BJ (cell line): ENCODE measurements at regions not wholly inside any gene's neighbourhood (a gene's known extent, or its start where the extent isn't known, plus 50 kb on each side); places are given as distances from the start of the nearest gene placed in this dataset.

Experiments
- CTCF ChIA-PET: fragments of 350-600 bp; formaldehyde crosslinking; extraction: SDS; loops from one replicate; lab custom pipeline; 2021; ENCODE audit warnings: antibody characterized with exemption, inconsistent platforms; lab: Yijun Ruan, JAX
- POLR2A ChIA-PET: fragments of 300-600 bp; sonication (Branson Sonifier 250); formaldehyde crosslinking; extraction: SDS; loops from one replicate; lab custom pipeline; 2021; ENCODE audit warnings: antibody characterized with exemption; lab: Charles Lee
- DNase-seq: peaks from one replicate; pipeline ENCODE4 v3.0.0-alpha.2; 2011; ENCODE audit warnings: low read depth
- H3K27me3 ChIP-seq: 2 replicates; pipeline ENCODE4 v1.6.0; 2011; ENCODE audit warnings: low read length; ENCODE audit not compliant: control insufficient read depth, insufficient read depth
- H3K36me3 ChIP-seq: 2 replicates; pipeline ENCODE4 v1.5.1; 2011; ENCODE audit warnings: low read length; ENCODE audit not compliant: control insufficient read depth, insufficient read depth
- H3K4me3 ChIP-seq: 2 replicates; pipeline ENCODE4 v1.5.1; 2011; ENCODE audit warnings: low read depth, mild to moderate bottlenecking, control low read depth, low read length
- CTCF ChIP-seq: IDR thresholded peaks from 2 replicates; pipeline ENCODE4 v1.5.1; 2011; ENCODE audit warnings: low read depth, mild to moderate bottlenecking, control low read depth, inconsistent platforms, low read length, moderate library complexity; ENCODE audit not compliant: insufficient read depth

GRCh38 chr2:12819721-12820120, 103.0 kb downstream of the TRIB2 start:
- H3K4me3 ChIP-seq: no peak overlapping the region
- ChIA-PET CTCF (interaction anchor here (1.1 kb wide), 1 partner anchor 99 kb away, joined by 3 read pairs; no protein-coding TSS in a partner anchor), POLR2A (no interaction called here)
- TF ChIP-seq CTCF: no peak
- H3K36me3 ChIP-seq: no peaks in the 10 kb centered on the region
- no peaks in the 10 kb centered on the region for H3K27me3 ChIP-seq
- DNase-seq: no peak

- ChIA-PET POLR2A (no interaction called here), CTCF (no interaction called here)
- H3K36me3 ChIP-seq: no peaks in the 10 kb centered on the region
- no peaks in the 10 kb centered on the region for H3K27me3 ChIP-seq
- no peak overlapping the region for H3K4me3 ChIP-seq
- TF ChIP-seq CTCF: no peak
- DNase-seq: no peak
Observed at GRCh38 chr2:12821656-12822055, 104.9 kb downstream of the TRIB2 start.

- H3K36me3 ChIP-seq: no peaks in the 10 kb centered on the region
- CTCF ChIA-PET: no interaction called here
- POLR2A ChIA-PET: no interaction called here
- H3K4me3 ChIP-seq: no peak overlapping the region
- no peak for DNase-seq
- no peak for TF ChIP-seq CTCF
- no peaks in the 10 kb centered on the region for H3K27me3 ChIP-seq
Observed at GRCh38 chr2:12824351-12824777, 107.6 kb downstream of the TRIB2 start.

- ChIA-PET CTCF (no interaction called here), POLR2A (no interaction called here)
- DNase-seq: no peak
Observed at GRCh38 chr2:12824778-12825379, 108.1 kb downstream of the TRIB2 start.

GRCh38 chr2:12826781-12827180, 110.0 kb downstream of the TRIB2 start:
- Histone ChIP-seq H3K36me3 (no peaks in the 10 kb centered on the region), H3K4me3 (no peak overlapping the region), H3K27me3 (no peaks in the 10 kb centered on the region)
- ChIA-PET POLR2A (no interaction called here), CTCF (interaction anchor here (1.9 kb wide), 1 partner anchor 105 kb away, joined by 5 read pairs; no protein-coding TSS in a partner anchor)
- no peak for TF ChIP-seq CTCF
- no peak for DNase-seq

More at GRCh38 chr2:12824778-12825379, 108.1 kb downstream of the TRIB2 start:
- Histone ChIP-seq H3K27me3 (no peaks in the 10 kb centered on the region), H3K4me3 (no peak overlapping the region), H3K36me3 (no peaks in the 10 kb centered on the region)
- no peak for TF ChIP-seq CTCF
